ENCODE measurements at regions not wholly inside any gene's neighbourhood (a gene's known extent, or its start where the extent isn't known, plus 50 kb on each side); places are given as distances from the start of the nearest gene placed in this dataset.

DNA sequence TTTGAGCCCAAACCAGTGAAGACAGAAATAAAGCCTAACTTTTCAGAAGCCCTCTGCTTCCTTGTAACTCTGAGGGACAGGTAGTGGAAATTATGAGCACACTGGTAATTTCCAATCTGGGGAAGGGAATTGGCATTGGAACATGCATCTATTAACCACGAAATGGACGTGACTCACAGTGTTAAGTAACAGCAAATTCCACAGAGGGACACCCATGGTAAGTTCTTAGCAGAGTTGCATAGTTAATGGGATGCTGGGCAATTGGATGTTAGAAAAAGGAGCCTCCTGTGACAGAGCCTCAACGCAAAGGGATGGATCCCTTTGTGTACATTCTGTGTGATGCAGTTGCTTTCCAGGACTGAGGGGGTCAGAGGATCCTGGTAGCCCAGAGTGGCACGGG, 168.6 kb downstream of the SEMA6D start:
- no peak overlapping the region for H2AFZ ChIP-seq (ENCODE audit: low read depth, low read length, severe bottlenecking)
- H3K9me3 ChIP-seq (ENCODE audit: insufficient read depth, low read length): no peaks in the 10 kb centered on the region
- no peaks in the 10 kb centered on the region for H3K9me2 ChIP-seq (replicated peaks; ENCODE audit: insufficient read depth, low read length)
- no peak for TF ChIP-seq EZH2phosphoT487 (conservative IDR thresholded peaks at IDR 0.05; ENCODE audit: low read length)
- TF ChIP-seq, protein P1, sequence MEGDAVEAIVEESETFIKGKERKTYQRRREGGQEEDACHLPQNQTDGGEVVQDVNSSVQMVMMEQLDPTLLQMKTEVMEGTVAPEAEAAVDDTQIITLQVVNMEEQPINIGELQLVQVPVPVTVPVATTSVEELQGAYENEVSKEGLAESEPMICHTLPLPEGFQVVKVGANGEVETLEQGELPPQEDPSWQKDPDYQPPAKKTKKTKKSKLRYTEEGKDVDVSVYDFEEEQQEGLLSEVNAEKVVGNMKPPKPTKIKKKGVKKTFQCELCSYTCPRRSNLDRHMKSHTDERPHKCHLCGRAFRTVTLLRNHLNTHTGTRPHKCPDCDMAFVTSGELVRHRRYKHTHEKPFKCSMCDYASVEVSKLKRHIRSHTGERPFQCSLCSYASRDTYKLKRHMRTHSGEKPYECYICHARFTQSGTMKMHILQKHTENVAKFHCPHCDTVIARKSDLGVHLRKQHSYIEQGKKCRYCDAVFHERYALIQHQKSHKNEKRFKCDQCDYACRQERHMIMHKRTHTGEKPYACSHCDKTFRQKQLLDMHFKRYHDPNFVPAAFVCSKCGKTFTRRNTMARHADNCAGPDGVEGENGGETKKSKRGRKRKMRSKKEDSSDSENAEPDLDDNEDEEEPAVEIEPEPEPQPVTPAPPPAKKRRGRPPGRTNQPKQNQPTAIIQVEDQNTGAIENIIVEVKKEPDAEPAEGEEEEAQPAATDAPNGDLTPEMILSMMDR (IDR thresholded peaks at IDR 0.05; ENCODE audit: insufficient read depth, low read length, poor library complexity, severe bottlenecking): no peak
- no peaks in the 10 kb centered on the region for H3K79me2 ChIP-seq (ENCODE audit: insufficient read depth, low read length)
- no peak overlapping the region for H3K4me2 ChIP-seq (ENCODE audit: low read depth, low read length, poor library complexity, severe bottlenecking)
- no peaks in the 10 kb centered on the region for H3K36me3 ChIP-seq (ENCODE audit: low read length)
- H3K4me3 ChIP-seq (ENCODE audit: insufficient read depth, low read length, poor library complexity, severe bottlenecking): no peak overlapping the region
- H4K20me1 ChIP-seq (ENCODE audit: low read depth, low read length): no peaks in the 10 kb centered on the region
- no peaks in the 10 kb centered on the region for H3F3A ChIP-seq (ENCODE audit: insufficient read depth)
- H3K9ac ChIP-seq (ENCODE audit: low read length): no peak overlapping the region
- H3K27ac ChIP-seq (ENCODE audit: low read depth, low read length): no peak overlapping the region
- no peaks in the 10 kb centered on the region for H3K27me3 ChIP-seq (ENCODE audit: low read length)

DNA sequence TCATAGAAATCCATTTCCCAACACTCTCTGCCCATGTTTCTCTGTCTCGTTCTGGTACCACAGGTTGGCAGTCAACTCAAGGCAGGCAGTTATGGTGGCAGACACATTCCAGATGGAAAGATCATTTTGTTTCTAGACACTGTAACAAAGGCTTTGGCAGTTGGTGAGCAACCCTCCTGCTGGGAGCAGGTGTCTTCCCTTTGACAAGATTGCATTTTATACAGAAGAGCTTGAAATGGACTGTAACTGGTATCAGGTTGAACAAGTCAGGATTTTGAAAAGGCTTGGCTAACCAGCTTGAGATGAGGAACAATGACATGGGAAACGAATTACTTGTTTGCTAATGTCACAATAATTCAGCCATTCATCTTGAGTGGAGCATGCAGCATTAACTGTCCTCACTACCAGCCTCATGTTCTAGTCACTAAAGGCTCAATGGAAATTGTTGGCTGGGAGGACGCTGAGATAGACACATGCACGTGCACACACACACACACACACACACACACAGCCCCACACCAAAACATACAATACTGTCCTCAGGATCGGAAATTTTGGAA, 170.0 kb downstream of the SEMA6D start:
- H3K27me3 ChIP-seq (ENCODE audit: low read length): no peaks in the 10 kb centered on the region

DNA sequence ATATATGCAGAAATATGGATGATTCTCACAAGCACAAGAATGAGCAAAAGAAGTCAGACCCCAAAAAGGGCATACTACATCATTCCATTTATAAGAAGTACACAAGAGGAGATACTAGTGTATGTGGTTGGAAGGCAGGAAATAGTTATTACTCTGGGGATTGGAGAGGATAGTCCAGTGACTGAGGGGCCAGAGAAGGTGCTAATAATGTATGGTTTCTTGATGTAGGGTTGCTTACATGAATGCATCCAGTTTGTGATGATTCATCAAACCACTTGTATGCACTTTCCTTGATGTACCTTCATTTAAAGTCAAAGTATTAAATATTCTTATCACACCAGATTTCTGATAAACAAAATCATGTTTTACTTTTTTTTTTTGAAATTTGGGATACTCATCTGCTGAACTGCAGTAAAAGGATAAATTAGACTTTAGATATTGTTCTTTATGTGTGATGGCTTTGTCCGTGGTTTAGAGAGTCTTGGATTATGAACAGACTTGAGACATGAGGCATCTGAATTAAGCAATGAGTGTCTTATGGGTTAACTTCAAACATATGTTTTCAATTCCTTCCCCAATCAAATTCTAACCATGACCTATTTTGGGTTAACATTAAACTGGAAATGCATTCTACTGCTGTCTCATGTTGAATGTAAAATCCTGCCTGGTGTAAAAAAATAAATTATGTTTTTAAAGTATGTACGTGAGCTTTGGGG, 171.2 kb downstream of the SEMA6D start:
- no peak overlapping the region for H3K27ac ChIP-seq (ENCODE audit: low read depth, low read length)
- no peaks in the 10 kb centered on the region for H3K9me2 ChIP-seq (replicated peaks; ENCODE audit: insufficient read depth, low read length)
- no peak overlapping the region for H3K4me2 ChIP-seq (ENCODE audit: low read depth, low read length, poor library complexity, severe bottlenecking)
- no peak overlapping the region for H3K9ac ChIP-seq (ENCODE audit: low read length)
- no peaks in the 10 kb centered on the region for H3K27me3 ChIP-seq (ENCODE audit: low read length)
- H3K4me3 ChIP-seq (ENCODE audit: insufficient read depth, low read length, poor library complexity, severe bottlenecking): no peak overlapping the region
- no peaks in the 10 kb centered on the region for H3F3A ChIP-seq (ENCODE audit: insufficient read depth)
- no peaks in the 10 kb centered on the region for H3K36me3 ChIP-seq (ENCODE audit: low read length)
- no peaks in the 10 kb centered on the region for H3K79me2 ChIP-seq (ENCODE audit: insufficient read depth, low read length)
- no peak overlapping the region for H2AFZ ChIP-seq (ENCODE audit: low read depth, low read length, severe bottlenecking)
- H4K20me1 ChIP-seq (ENCODE audit: low read depth, low read length): no peaks in the 10 kb centered on the region
- no peaks in the 10 kb centered on the region for H3K9me3 ChIP-seq (ENCODE audit: insufficient read depth, low read length)
- TF ChIP-seq EZH2phosphoT487 (conservative IDR thresholded peaks at IDR 0.05; ENCODE audit: low read length): no peak
- TF ChIP-seq, protein P1 (IDR thresholded peaks at IDR 0.05; ENCODE audit: insufficient read depth, low read length, poor library complexity, severe bottlenecking): no peak

More for the DNA sequence above, 170.0 kb downstream of the SEMA6D start:
- Histone ChIP-seq H3K4me3 (ENCODE audit: insufficient read depth, low read length, poor library complexity, severe bottlenecking) (no peak overlapping the region), H3K9me3 (ENCODE audit: insufficient read depth, low read length) (no peaks in the 10 kb centered on the region), H3F3A (ENCODE audit: insufficient read depth) (no peaks in the 10 kb centered on the region), H3K9ac (ENCODE audit: low read length) (no peak overlapping the region), H3K27ac (ENCODE audit: low read depth, low read length) (no peak overlapping the region), H2AFZ (ENCODE audit: low read depth, low read length, severe bottlenecking) (no peak overlapping the region), H4K20me1 (ENCODE audit: low read depth, low read length) (no peaks in the 10 kb centered on the region), H3K9me2 (replicated peaks; ENCODE audit: insufficient read depth, low read length) (no peaks in the 10 kb centered on the region), H3K79me2 (ENCODE audit: insufficient read depth, low read length) (no peaks in the 10 kb centered on the region), H3K4me2 (ENCODE audit: low read depth, low read length, poor library complexity, severe bottlenecking) (no peak overlapping the region), H3K36me3 (ENCODE audit: low read length) (no peaks in the 10 kb centered on the region)
- no peak for TF ChIP-seq EZH2phosphoT487 (conservative IDR thresholded peaks at IDR 0.05; ENCODE audit: low read length)
- TF ChIP-seq, protein P1 (IDR thresholded peaks at IDR 0.05; ENCODE audit: insufficient read depth, low read length, poor library complexity, severe bottlenecking): no peak
